Colonic mucosa (tissue), 4 donors: ENCODE measurements at regions not wholly inside any gene's neighbourhood (a gene's known extent, or its start where the extent isn't known, plus 50 kb on each side); places are given as distances from the start of the nearest gene placed in this dataset.
A peak's percentile ranks its signal among the peaks of the same experiment; 100 is the strongest.
"Not testable (repeated sequence)": the region's sequence is repeated elsewhere in the genome, so short reads cannot be mapped to it uniquely, and the experiment has no call there.

Source experiments
- DNase-seq: peaks from one replicate; pipeline ENCODE4 v3.0.0-alpha.2; 2020
- H3K27ac ChIP-seq: fragments of 200-600 bp; one replicate; pipeline ENCODE4 v1.8.0; 2021
- H3K27me3 ChIP-seq: fragments of 200-600 bp; one replicate; pipeline ENCODE4 v1.8.0; 2021
- H3K36me3 ChIP-seq: fragments of 200-600 bp; one replicate; pipeline ENCODE4 v1.8.0; 2021
- H3K4me1 ChIP-seq: fragments of 200-600 bp; one replicate; pipeline ENCODE4 v1.8.0; 2021; ENCODE audit warnings: mild to moderate bottlenecking
- H3K4me3 ChIP-seq: fragments of 200-600 bp; one replicate; pipeline ENCODE4 v1.8.0; 2021
- H3K9ac ChIP-seq, 2 donors: one replicate each; pipeline ENCODE4 v1.7.0; 2013; ENCODE audit warnings: control low read depth in 2 of 2, low read depth in 2 of 2, low read length in 2 of 2
- H3K9me3 ChIP-seq: fragments of 200-600 bp; one replicate; pipeline ENCODE4 v1.8.0; 2021
- CTCF ChIP-seq: fragments of 200-600 bp; IDR thresholded peaks from one replicate; pipeline ENCODE4 v1.8.0; 2022; ENCODE audit warnings: antibody characterized with exemption, mild to moderate bottlenecking
- intact Hi-C: fragments of 100-400 bp; cut with DNase I; formaldehyde crosslinking; loops from one replicate; pipeline ENCODE4 v1.14.1; 2022
- donor health status: healthy.
- donor health status: DM: no; HTN: no; CAD: no.
- donor health status: DM: no; HTN: no; CAD: no.

- no peak for TF ChIP-seq CTCF
- no peaks in the 10 kb centered on the region for H3K36me3 ChIP-seq
- intact Hi-C loops, result no loop called here
- no peak overlapping the region for H3K4me3 ChIP-seq
- H3K27me3 ChIP-seq, result no peaks in the 10 kb centered on the region
- peak; percentile 22 for DNase-seq
- no peak overlapping the region for H3K27ac ChIP-seq
- no peak overlapping the region for H3K9ac ChIP-seq
- no peaks in the 10 kb centered on the region for H3K9me3 ChIP-seq
- H3K4me1 ChIP-seq, result no peaks in the 10 kb centered on the region
Observed at GRCh38 chr18:34330308-34330707, 105.6 kb upstream of the NOL4 start.

GRCh38 chr18:34330907-34331306, 106.2 kb upstream of the NOL4 start:
- intact Hi-C loops, H3K9me3 ChIP-seq, H3K27me3 ChIP-seq, H3K4me1 ChIP-seq, H3K27ac ChIP-seq, H3K36me3 ChIP-seq, H3K9ac ChIP-seq: not testable (repeated sequence)
- peak overlapping the region; percentile 40 for H3K4me3 ChIP-seq
- DNase-seq, result peak; percentile 32

GRCh38 chr18:34331343-34331742, 106.6 kb upstream of the NOL4 start:
- H3K4me3 ChIP-seq, result peak overlapping the region; percentile 40
- H3K27ac ChIP-seq, H3K9ac ChIP-seq, H3K4me1 ChIP-seq, H3K9me3 ChIP-seq, H3K27me3 ChIP-seq, intact Hi-C loops, H3K36me3 ChIP-seq: not testable (repeated sequence)
- DNase-seq, result peak; percentile 68

GRCh38 chr18:34339155-34339554, 114.4 kb upstream of the NOL4 start:
- intact Hi-C loops, result no loop called here

DNA sequence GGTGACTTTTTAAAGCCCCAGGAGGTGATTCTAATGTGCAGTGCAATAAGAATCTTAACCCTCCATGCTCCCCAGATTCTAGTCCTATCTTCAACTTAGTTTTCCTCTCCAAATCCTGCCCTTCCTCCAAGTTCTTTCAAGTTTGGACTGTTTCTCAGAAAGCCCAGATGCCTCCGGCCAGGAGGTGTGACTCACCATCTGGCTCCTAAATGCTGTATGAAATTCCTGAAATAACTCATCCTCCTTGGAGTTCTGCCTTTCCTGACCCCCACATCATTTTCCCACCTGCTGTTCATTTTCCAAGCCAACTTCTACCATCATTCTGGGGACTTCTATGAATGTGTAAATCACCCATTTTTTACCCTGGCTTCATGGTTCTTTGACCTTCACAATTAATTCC, 118.2 kb upstream of the NOL4 start:
- Histone ChIP-seq H3K9ac (no peak overlapping the region), H3K4me1 (no peaks in the 10 kb centered on the region), H3K9me3 (no peaks in the 10 kb centered on the region), H3K36me3 (no peaks in the 10 kb centered on the region), H3K27me3 (no peaks in the 10 kb centered on the region), H3K27ac (no peak overlapping the region), H3K4me3 (no peak overlapping the region)
- no peak for TF ChIP-seq CTCF
- intact Hi-C loops, result no loop called here
- DNase-seq, result no peak

More at GRCh38 chr18:34339155-34339554, 114.4 kb upstream of the NOL4 start:
- DNase-seq, result no peak
- no peaks in the 10 kb centered on the region for H3K9me3 ChIP-seq
- H3K4me1 ChIP-seq, result no peaks in the 10 kb centered on the region
- no peaks in the 10 kb centered on the region for H3K27me3 ChIP-seq
- H3K36me3 ChIP-seq, result no peaks in the 10 kb centered on the region
- no peak overlapping the region for H3K4me3 ChIP-seq
- no peak overlapping the region for H3K27ac ChIP-seq
- H3K9ac ChIP-seq, result no peak overlapping the region
- TF ChIP-seq CTCF, result no peak

- no peak for DNase-seq
- Histone ChIP-seq H3K27me3 (no peaks in the 10 kb centered on the region), H3K27ac (no peak overlapping the region), H3K4me1 (no peaks in the 10 kb centered on the region), H3K4me3 (no peak overlapping the region), H3K9ac (no peak overlapping the region), H3K9me3 (no peaks in the 10 kb centered on the region), H3K36me3 (no peaks in the 10 kb centered on the region)
- intact Hi-C loops, result no loop called here
- no peak for TF ChIP-seq CTCF
Observed at GRCh38 chr18:34345738-34346137, 121.0 kb upstream of the NOL4 start.

DNA sequence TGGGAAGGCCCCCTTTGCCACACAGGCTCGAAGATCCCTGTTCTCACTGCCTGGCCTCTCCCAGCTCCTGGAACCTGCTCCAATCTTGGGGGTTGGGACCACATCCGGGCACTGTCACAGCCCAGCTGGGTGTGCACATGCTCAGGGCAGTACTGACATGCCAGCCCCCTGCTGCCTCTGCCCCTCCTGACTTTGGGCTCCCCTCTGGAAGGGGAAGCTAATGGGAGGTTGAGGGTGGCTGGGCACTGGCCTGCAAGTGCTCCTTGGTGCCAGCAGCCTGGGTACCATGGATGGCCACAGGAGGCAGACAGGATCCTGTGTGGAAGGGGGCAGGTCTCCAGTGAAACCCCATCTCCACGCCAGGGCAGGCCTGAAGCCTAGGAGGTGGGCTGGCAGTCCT, 126.1 kb upstream of the NOL4 start:
- H3K9me3 ChIP-seq, result no peaks in the 10 kb centered on the region
- no peak for DNase-seq
- H3K27ac ChIP-seq, result no peak overlapping the region
- no peak overlapping the region for H3K4me3 ChIP-seq
- H3K4me1 ChIP-seq, result no peaks in the 10 kb centered on the region
- intact Hi-C loops, result loop anchor here (5.0 kb wide), 1 partner anchor 437 kb away; no protein-coding TSS in a partner anchor
- H3K9ac ChIP-seq, result no peak overlapping the region
- H3K27me3 ChIP-seq, result no peaks in the 10 kb centered on the region
- H3K36me3 ChIP-seq, result no peaks in the 10 kb centered on the region
- TF ChIP-seq CTCF, result no peak
